ENCODE measurements at regions not wholly inside any gene's neighbourhood (a gene's known extent, or its start where the extent isn't known, plus 50 kb on each side); places are given as distances from the start of the nearest gene placed in this dataset.

GRCh38 chr4:137468836-137469235 lies 63.5 kb downstream of the PCDH18 start:
- no peaks in the 10 kb centered on the region for H3K4me1 ChIP-seq (ENCODE audit: control insufficient read depth in 3 of 3, insufficient read depth in 3 of 3, low read length in 3 of 3)
- no peak overlapping the region for H3K9ac ChIP-seq (ENCODE audit: low read depth in 1 of 3, low read length in 3 of 3)
- H3K27ac ChIP-seq (ENCODE audit: low read depth, low read length), result no peak overlapping the region
- H3K36me3 ChIP-seq (ENCODE audit: control insufficient read depth in 3 of 3, insufficient read depth in 3 of 3, low read length in 3 of 3), result no peaks in the 10 kb centered on the region
- H3K27me3 ChIP-seq (ENCODE audit: control insufficient read depth in 3 of 3, insufficient read depth in 3 of 3, low read length in 3 of 3), result no peaks in the 10 kb centered on the region
- H3K4me3 ChIP-seq (ENCODE audit: low read length in 3 of 3), result no peak overlapping the region
- H3K9me3 ChIP-seq (ENCODE audit: control insufficient read depth in 3 of 3, low read length in 3 of 3), result no peaks in the 10 kb centered on the region

GRCh38 chr4:137467537-137467936 lies 64.8 kb downstream of the PCDH18 start:
- H3K9ac ChIP-seq (ENCODE audit: low read depth in 1 of 3, low read length in 3 of 3), result no peak overlapping the region
- H3K27me3 ChIP-seq (ENCODE audit: control insufficient read depth in 3 of 3, insufficient read depth in 3 of 3, low read length in 3 of 3), result no peaks in the 10 kb centered on the region
- H3K27ac ChIP-seq (ENCODE audit: low read depth, low read length), result no peak overlapping the region
- H3K4me3 ChIP-seq (ENCODE audit: low read length in 3 of 3), result no peak overlapping the region
- H3K36me3 ChIP-seq (ENCODE audit: control insufficient read depth in 3 of 3, insufficient read depth in 3 of 3, low read length in 3 of 3), result no peaks in the 10 kb centered on the region
- no peaks in the 10 kb centered on the region for H3K4me1 ChIP-seq (ENCODE audit: control insufficient read depth in 3 of 3, insufficient read depth in 3 of 3, low read length in 3 of 3)
- no peaks in the 10 kb centered on the region for H3K9me3 ChIP-seq (ENCODE audit: control insufficient read depth in 3 of 3, low read length in 3 of 3)

- H3K9me3 ChIP-seq (ENCODE audit: control insufficient read depth in 3 of 3, low read length in 3 of 3), result no peaks in the 10 kb centered on the region
Measured at GRCh38 chr4:137463377-137464003, 68.8 kb downstream of the PCDH18 start.

GRCh38 chr4:137455647-137456321 lies 76.5 kb downstream of the PCDH18 start:
- H3K4me1 ChIP-seq (ENCODE audit: control insufficient read depth in 3 of 3, insufficient read depth in 3 of 3, low read length in 3 of 3), result no peaks in the 10 kb centered on the region
- no peak overlapping the region for H3K4me3 ChIP-seq (ENCODE audit: low read length in 3 of 3)
- no peak overlapping the region for H3K9ac ChIP-seq (ENCODE audit: low read depth in 1 of 3, low read length in 3 of 3)
- H3K9me3 ChIP-seq (ENCODE audit: control insufficient read depth in 3 of 3, low read length in 3 of 3), result no peaks in the 10 kb centered on the region
- H3K27me3 ChIP-seq (ENCODE audit: control insufficient read depth in 3 of 3, insufficient read depth in 3 of 3, low read length in 3 of 3), result no peaks in the 10 kb centered on the region
- H3K27ac ChIP-seq (ENCODE audit: low read depth, low read length), result no peak overlapping the region
- H3K36me3 ChIP-seq (ENCODE audit: control insufficient read depth in 3 of 3, insufficient read depth in 3 of 3, low read length in 3 of 3), result no peaks in the 10 kb centered on the region

More at GRCh38 chr4:137463377-137464003, 68.8 kb downstream of the PCDH18 start:
- Histone ChIP-seq H3K36me3 (ENCODE audit: control insufficient read depth in 3 of 3, insufficient read depth in 3 of 3, low read length in 3 of 3) (no peaks in the 10 kb centered on the region), H3K4me1 (ENCODE audit: control insufficient read depth in 3 of 3, insufficient read depth in 3 of 3, low read length in 3 of 3) (no peaks in the 10 kb centered on the region), H3K27me3 (ENCODE audit: control insufficient read depth in 3 of 3, insufficient read depth in 3 of 3, low read length in 3 of 3) (no peaks in the 10 kb centered on the region), H3K9ac (ENCODE audit: low read depth in 1 of 3, low read length in 3 of 3) (no peak overlapping the region), H3K27ac (ENCODE audit: low read depth, low read length) (no peak overlapping the region), H3K4me3 (ENCODE audit: low read length in 3 of 3) (no peak overlapping the region)

- H3K4me3 ChIP-seq (ENCODE audit: low read length in 3 of 3), result no peak overlapping the region
- no peaks in the 10 kb centered on the region for H3K27me3 ChIP-seq (ENCODE audit: control insufficient read depth in 3 of 3, insufficient read depth in 3 of 3, low read length in 3 of 3)
- H3K4me1 ChIP-seq (ENCODE audit: control insufficient read depth in 3 of 3, insufficient read depth in 3 of 3, low read length in 3 of 3), result no peaks in the 10 kb centered on the region
- no peak overlapping the region for H3K9ac ChIP-seq (ENCODE audit: low read depth in 1 of 3, low read length in 3 of 3)
- H3K9me3 ChIP-seq (ENCODE audit: control insufficient read depth in 3 of 3, low read length in 3 of 3), result no peaks in the 10 kb centered on the region
- H3K36me3 ChIP-seq (ENCODE audit: control insufficient read depth in 3 of 3, insufficient read depth in 3 of 3, low read length in 3 of 3), result no peaks in the 10 kb centered on the region
- H3K27ac ChIP-seq (ENCODE audit: low read depth, low read length), result no peak overlapping the region
Measured at GRCh38 chr4:137454767-137455166, 77.5 kb downstream of the PCDH18 start.

- Histone ChIP-seq H3K4me1 (ENCODE audit: control insufficient read depth in 3 of 3, insufficient read depth in 3 of 3, low read length in 3 of 3) (no peaks in the 10 kb centered on the region), H3K27ac (ENCODE audit: low read depth, low read length) (no peak overlapping the region), H3K9ac (ENCODE audit: low read depth in 1 of 3, low read length in 3 of 3) (no peak overlapping the region), H3K27me3 (ENCODE audit: control insufficient read depth in 3 of 3, insufficient read depth in 3 of 3, low read length in 3 of 3) (no peaks in the 10 kb centered on the region), H3K4me3 (ENCODE audit: low read length in 3 of 3) (no peak overlapping the region), H3K9me3 (ENCODE audit: control insufficient read depth in 3 of 3, low read length in 3 of 3) (no peaks in the 10 kb centered on the region), H3K36me3 (ENCODE audit: control insufficient read depth in 3 of 3, insufficient read depth in 3 of 3, low read length in 3 of 3) (no peaks in the 10 kb centered on the region)
Measured at GRCh38 chr4:137452799-137453198, 79.5 kb downstream of the PCDH18 start.

- no peak overlapping the region for H3K27ac ChIP-seq (ENCODE audit: low read depth, low read length)
- no peaks in the 10 kb centered on the region for H3K27me3 ChIP-seq (ENCODE audit: control insufficient read depth in 3 of 3, insufficient read depth in 3 of 3, low read length in 3 of 3)
- no peaks in the 10 kb centered on the region for H3K36me3 ChIP-seq (ENCODE audit: control insufficient read depth in 3 of 3, insufficient read depth in 3 of 3, low read length in 3 of 3)
- H3K4me1 ChIP-seq (ENCODE audit: control insufficient read depth in 3 of 3, insufficient read depth in 3 of 3, low read length in 3 of 3), result no peaks in the 10 kb centered on the region
- no peak overlapping the region for H3K4me3 ChIP-seq (ENCODE audit: low read length in 3 of 3)
- no peak overlapping the region for H3K9ac ChIP-seq (ENCODE audit: low read depth in 1 of 3, low read length in 3 of 3)
- no peaks in the 10 kb centered on the region for H3K9me3 ChIP-seq (ENCODE audit: control insufficient read depth in 3 of 3, low read length in 3 of 3)
Measured at GRCh38 chr4:137451172-137451825, 81.0 kb downstream of the PCDH18 start.

- no peak overlapping the region for H3K4me3 ChIP-seq (ENCODE audit: low read length in 3 of 3)
- H3K4me1 ChIP-seq (ENCODE audit: control insufficient read depth in 3 of 3, insufficient read depth in 3 of 3, low read length in 3 of 3), result no peaks in the 10 kb centered on the region
- no peaks in the 10 kb centered on the region for H3K36me3 ChIP-seq (ENCODE audit: control insufficient read depth in 3 of 3, insufficient read depth in 3 of 3, low read length in 3 of 3)
- H3K9me3 ChIP-seq (ENCODE audit: control insufficient read depth in 3 of 3, low read length in 3 of 3), result no peaks in the 10 kb centered on the region
- no peak overlapping the region for H3K9ac ChIP-seq (ENCODE audit: low read depth in 1 of 3, low read length in 3 of 3)
- H3K27me3 ChIP-seq (ENCODE audit: control insufficient read depth in 3 of 3, insufficient read depth in 3 of 3, low read length in 3 of 3), result no peaks in the 10 kb centered on the region
- H3K27ac ChIP-seq (ENCODE audit: low read depth, low read length), result no peak overlapping the region
Measured at GRCh38 chr4:137448402-137448801, 83.9 kb downstream of the PCDH18 start.

- no peaks in the 10 kb centered on the region for H3K9me3 ChIP-seq (ENCODE audit: control insufficient read depth in 3 of 3, low read length in 3 of 3)
- no peaks in the 10 kb centered on the region for H3K27me3 ChIP-seq (ENCODE audit: control insufficient read depth in 3 of 3, insufficient read depth in 3 of 3, low read length in 3 of 3)
- H3K9ac ChIP-seq (ENCODE audit: low read depth in 1 of 3, low read length in 3 of 3), result no peak overlapping the region
- no peak overlapping the region for H3K4me3 ChIP-seq (ENCODE audit: low read length in 3 of 3)
- H3K36me3 ChIP-seq (ENCODE audit: control insufficient read depth in 3 of 3, insufficient read depth in 3 of 3, low read length in 3 of 3), result no peaks in the 10 kb centered on the region
- no peak overlapping the region for H3K27ac ChIP-seq (ENCODE audit: low read depth, low read length)
- H3K4me1 ChIP-seq (ENCODE audit: control insufficient read depth in 3 of 3, insufficient read depth in 3 of 3, low read length in 3 of 3), result no peaks in the 10 kb centered on the region
Measured at GRCh38 chr4:137446071-137446470, 86.2 kb downstream of the PCDH18 start.

GRCh38 chr4:137443031-137443800 lies 89.1 kb downstream of the PCDH18 start:
- Histone ChIP-seq H3K36me3 (ENCODE audit: control insufficient read depth in 3 of 3, insufficient read depth in 3 of 3, low read length in 3 of 3) (no peaks in the 10 kb centered on the region), H3K4me1 (ENCODE audit: control insufficient read depth in 3 of 3, insufficient read depth in 3 of 3, low read length in 3 of 3) (no peaks in the 10 kb centered on the region), H3K4me3 (ENCODE audit: low read length in 3 of 3) (no peak overlapping the region), H3K9ac (ENCODE audit: low read depth in 1 of 3, low read length in 3 of 3) (no peak overlapping the region), H3K27ac (ENCODE audit: low read depth, low read length) (no peak overlapping the region), H3K27me3 (ENCODE audit: control insufficient read depth in 3 of 3, insufficient read depth in 3 of 3, low read length in 3 of 3) (no peaks in the 10 kb centered on the region), H3K9me3 (ENCODE audit: control insufficient read depth in 3 of 3, low read length in 3 of 3) (no peaks in the 10 kb centered on the region)
